Prostate gland (tissue), 2 donors: ENCODE measurements at regions not wholly inside any gene's neighbourhood (a gene's known extent, or its start where the extent isn't known, plus 50 kb on each side); places are given as distances from the start of the nearest gene placed in this dataset.

Source experiments
- DNase-seq: peaks from one replicate; pipeline ENCODE4 v3.0.0-alpha.2; 2019; ENCODE audit warnings: low spot score
- H3K27ac ChIP-seq, 2 donors: fragments of 200-600 bp; sonication (generic); 2 replicates each; pipeline ENCODE4 v1.5.1; 2017 to 2019
- H3K27me3 ChIP-seq: fragments of 200-600 bp; sonication (generic); replicated peaks from 2 replicates; pipeline ENCODE4 v1.5.1; 2019; ENCODE audit not compliant: insufficient read depth
- H3K36me3 ChIP-seq, 2 donors: fragments of 200-600 bp; sonication (generic); 1 replicate in 1 of 2; 2 replicates in 1 of 2; pipeline versions ENCODE4 v1.5.1 to v1.8.1; 2017 to 2019
- H3K4me1 ChIP-seq: fragments of 200-600 bp; sonication (generic); replicated peaks from 2 replicates; pipeline ENCODE4 v1.5.1; 2019
- H3K4me3 ChIP-seq, 2 donors: fragments of 200-600 bp; sonication (generic); 2 replicates each; pipeline ENCODE4 v1.5.1; 2017 to 2019
- H3K9me3 ChIP-seq: fragments of 200-600 bp; sonication (generic); 2 replicates; pipeline ENCODE4 v1.5.1; 2017
- CTCF ChIP-seq, 4 experiments: fragments of 200-600 bp in 2 of 4; fragments of 450-650 bp in 2 of 4; sonication (generic) in 2 of 4; IDR thresholded peaks; 1 replicate in 3 of 4; 2 replicates in 1 of 4; pipeline ENCODE4 v1.5.1; 2016 to 2019; ENCODE audit warnings: antibody characterized with exemption in 4 of 4, mild to moderate bottlenecking in 2 of 4, moderate library complexity in 2 of 4
- POLR2A ChIP-seq: fragments of 450-650 bp; IDR thresholded peaks from one replicate; pipeline ENCODE4 v1.6.1; 2016; ENCODE audit warnings: antibody characterized with exemption, mild to moderate bottlenecking
- POLR2AphosphoS5 ChIP-seq: sonication (generic); formaldehyde crosslinking; IDR thresholded peaks from one replicate; pipeline ENCODE4 v1.6.1; 2017; ENCODE audit warnings: antibody characterized with exemption
- WGBS: methylation state at CpG from one replicate; pipeline ENCODE4 v1.1.5; 2018; 5-methylcytosine and 5-hydroxymethylcytosine counted together
- intact Hi-C: fragments of 100-400 bp; cut with DNase I; formaldehyde crosslinking; loops from one replicate; pipeline ENCODE4 v1.14.2; 2022

DNA sequence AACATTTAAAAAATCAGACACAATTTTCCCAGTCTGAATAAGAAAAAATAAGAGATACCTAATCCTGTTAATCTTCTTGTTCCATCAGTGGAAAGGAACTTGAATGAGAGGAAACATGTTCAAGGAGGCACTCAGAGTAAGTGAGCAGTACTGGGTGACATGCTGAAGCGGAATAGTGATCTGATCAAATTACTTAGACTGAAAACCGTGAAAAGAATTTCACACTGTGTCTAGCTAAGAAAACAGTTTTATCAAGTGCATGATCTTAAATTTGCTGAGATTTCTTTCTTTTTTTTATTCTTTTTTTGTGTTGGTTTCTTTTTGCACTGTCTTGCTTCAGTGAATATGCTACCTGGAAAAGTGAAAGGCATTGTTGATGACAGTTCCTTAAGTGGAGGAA lies 249.5 kb upstream of the SLC10A2 start:
- no peaks in the 10 kb centered on the region for H3K4me1 ChIP-seq
- H3K27ac ChIP-seq, result no peak overlapping the region
- H3K9me3 ChIP-seq, result no peaks in the 10 kb centered on the region
- no peaks in the 10 kb centered on the region for H3K27me3 ChIP-seq
- TF ChIP-seq POLR2A, result no peak
- TF ChIP-seq POLR2AphosphoS5, result no peak
- TF ChIP-seq CTCF (IDR thresholded peaks at IDR 0.05), result no peak
- H3K36me3 ChIP-seq, result no peaks in the 10 kb centered on the region
- no peak for DNase-seq
- WGBS, result 20% methylated on average over 2 of the region's 2 CpGs
- H3K4me3 ChIP-seq, result no peak overlapping the region
- intact Hi-C loops, result no loop called here

DNA sequence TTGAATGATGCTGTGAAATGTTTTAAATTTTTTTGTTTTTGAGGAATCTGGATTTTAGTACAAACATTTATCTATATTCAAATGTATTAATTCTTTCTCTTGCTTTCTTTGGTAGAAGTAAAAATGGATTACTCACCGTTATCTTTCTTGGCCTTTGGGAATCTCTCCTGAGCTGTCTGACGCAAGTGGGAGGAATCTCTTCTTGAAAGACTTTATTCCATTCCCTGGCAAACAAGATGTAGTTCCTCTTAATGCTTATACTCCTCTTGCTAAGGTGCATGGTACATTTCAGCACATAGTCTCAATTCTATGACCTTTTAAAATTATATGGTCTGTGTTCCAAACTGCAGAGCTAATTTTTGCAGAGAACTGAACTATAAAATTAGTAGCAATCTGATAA lies 246.2 kb upstream of the SLC10A2 start:
- no peaks in the 10 kb centered on the region for H3K27me3 ChIP-seq
- H3K4me3 ChIP-seq, result no peak overlapping the region
- intact Hi-C loops, result no loop called here
- H3K27ac ChIP-seq, result no peak overlapping the region
- no peaks in the 10 kb centered on the region for H3K36me3 ChIP-seq
- TF ChIP-seq POLR2A, result no peak
- TF ChIP-seq CTCF (IDR thresholded peaks at IDR 0.05), result no peak
- TF ChIP-seq POLR2AphosphoS5, result no peak
- H3K9me3 ChIP-seq, result no peaks in the 10 kb centered on the region
- H3K4me1 ChIP-seq, result no peaks in the 10 kb centered on the region
- no peak for DNase-seq
- 93% methylated on average over 2 of the region's 2 CpGs for WGBS

- 87% methylated on average over 4 of the region's 4 CpGs for WGBS
- Histone ChIP-seq H3K27me3 (no peaks in the 10 kb centered on the region), H3K4me3 (no peak overlapping the region), H3K27ac (no peak overlapping the region), H3K36me3 (no peaks in the 10 kb centered on the region), H3K4me1 (no peaks in the 10 kb centered on the region), H3K9me3 (no peaks in the 10 kb centered on the region)
- no peak for DNase-seq
- no peak for TF ChIP-seq POLR2A
- TF ChIP-seq CTCF (IDR thresholded peaks at IDR 0.05), result no peak
- TF ChIP-seq POLR2AphosphoS5, result no peak
- intact Hi-C loops, result no loop called here
Observed at GRCh38 chr13:103308667-103309066, 242.4 kb upstream of the SLC10A2 start.

GRCh38 chr13:103306163-103306562 lies 239.9 kb upstream of the SLC10A2 start:
- intact Hi-C loops, result no loop called here
- Histone ChIP-seq H3K4me3 (no peak overlapping the region), H3K4me1 (no peaks in the 10 kb centered on the region), H3K27ac (no peak overlapping the region), H3K36me3 (no peaks in the 10 kb centered on the region), H3K9me3 (no peaks in the 10 kb centered on the region), H3K27me3 (no peaks in the 10 kb centered on the region)
- no peak for DNase-seq
- WGBS, result 94% methylated on average over 7 of the region's 7 CpGs
- no peak for TF ChIP-seq CTCF (IDR thresholded peaks at IDR 0.05)
- TF ChIP-seq POLR2A, result no peak
- TF ChIP-seq POLR2AphosphoS5, result no peak

DNA sequence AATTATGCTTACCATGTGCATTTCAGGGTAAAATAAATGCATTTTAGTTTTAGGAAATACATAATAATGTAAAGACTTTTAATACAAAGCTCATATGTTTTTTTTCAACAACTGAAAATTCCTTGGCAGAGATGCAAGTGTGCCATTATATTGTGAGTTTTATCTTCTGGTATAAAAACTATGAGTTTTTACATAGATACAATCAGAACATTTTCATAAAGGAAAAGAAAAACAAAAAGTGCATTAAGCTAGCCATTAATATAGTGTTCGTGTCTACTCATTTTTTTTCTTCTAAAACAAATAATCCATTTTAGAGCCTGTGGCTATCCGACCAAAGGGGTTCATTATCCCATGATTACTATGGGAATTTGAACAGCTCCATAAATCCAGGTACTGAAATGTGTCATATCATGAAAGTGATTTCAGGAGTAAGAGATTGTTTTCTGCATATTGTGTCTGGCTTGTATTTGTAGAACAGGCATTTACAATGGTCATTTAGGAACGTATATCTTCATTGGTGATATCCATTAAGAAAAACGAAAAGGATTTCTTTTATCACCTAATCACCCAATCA lies 236.9 kb upstream of the SLC10A2 start:
- Histone ChIP-seq H3K27me3 (no peaks in the 10 kb centered on the region), H3K4me3 (no peak overlapping the region), H3K4me1 (no peaks in the 10 kb centered on the region), H3K27ac (no peak overlapping the region), H3K9me3 (no peaks in the 10 kb centered on the region), H3K36me3 (no peaks in the 10 kb centered on the region)
- TF ChIP-seq CTCF (IDR thresholded peaks at IDR 0.05) (no peak), POLR2A (no peak)
- intact Hi-C loops, result no loop called here
- 56% methylated on average over 4 of the region's 4 CpGs for WGBS
- no peak for DNase-seq
